ENCODE measurements at regions not wholly inside any gene's neighbourhood (a gene's known extent, or its start where the extent isn't known, plus 50 kb on each side); places are given as distances from the start of the nearest gene placed in this dataset.

- TF ChIP-seq CTCF (IDR thresholded peaks at IDR 0.05) = no peak
- intact Hi-C loops (cut with DNase I) = no loop called here
- H3K9ac ChIP-seq (ENCODE audit: low read depth in 2 of 2, low read length in 2 of 2) = no peak overlapping the region
Measured at GRCh38 chr12:60174476-60174875, 578.6 kb downstream of the SLC16A7 start.

GRCh38 chr12:60174941-60175340 lies 579.1 kb downstream of the SLC16A7 start:
- H3K27me3 ChIP-seq = no peaks in the 10 kb centered on the region
- no peak overlapping the region for H3K27ac ChIP-seq
- TF ChIP-seq CTCF (IDR thresholded peaks at IDR 0.05) = no peak
- H3K4me3 ChIP-seq = no peak overlapping the region
- DNase-seq = no peak
- no peaks in the 10 kb centered on the region for H3K36me3 ChIP-seq
- no peaks in the 10 kb centered on the region for H3K4me1 ChIP-seq
- no peak overlapping the region for H3K9ac ChIP-seq (ENCODE audit: low read depth in 2 of 2, low read length in 2 of 2)
- intact Hi-C loops (cut with DNase I) = no loop called here
- H3K9me3 ChIP-seq = no peaks in the 10 kb centered on the region

More at GRCh38 chr12:60174476-60174875, 578.6 kb downstream of the SLC16A7 start:
- Histone ChIP-seq H3K27me3 (no peaks in the 10 kb centered on the region), H3K27ac (no peak overlapping the region), H3K36me3 (no peaks in the 10 kb centered on the region), H3K9me3 (no peaks in the 10 kb centered on the region), H3K4me1 (no peaks in the 10 kb centered on the region), H3K4me3 (no peak overlapping the region)
- no peak for DNase-seq

GRCh38 chr12:60176891-60177290 lies 581.1 kb downstream of the SLC16A7 start:
- Histone ChIP-seq H3K9ac (ENCODE audit: low read depth in 2 of 2, low read length in 2 of 2) (no peak overlapping the region), H3K27ac (no peak overlapping the region), H3K4me3 (no peak overlapping the region), H3K9me3 (no peaks in the 10 kb centered on the region), H3K36me3 (no peaks in the 10 kb centered on the region), H3K27me3 (no peaks in the 10 kb centered on the region), H3K4me1 (no peaks in the 10 kb centered on the region)
- no peak for TF ChIP-seq CTCF (IDR thresholded peaks at IDR 0.05)
- no peak for DNase-seq
- intact Hi-C loops (cut with DNase I) = no loop called here

- H3K27me3 ChIP-seq = no peaks in the 10 kb centered on the region
- no peak overlapping the region for H3K27ac ChIP-seq
- H3K9me3 ChIP-seq = no peaks in the 10 kb centered on the region
- intact Hi-C loops (cut with DNase I) = no loop called here
- no peak overlapping the region for H3K9ac ChIP-seq (ENCODE audit: low read depth in 2 of 2, low read length in 2 of 2)
- TF ChIP-seq CTCF (IDR thresholded peaks at IDR 0.05) = no peak
- no peak for DNase-seq
- H3K36me3 ChIP-seq = no peaks in the 10 kb centered on the region
- no peak overlapping the region for H3K4me3 ChIP-seq
- no peaks in the 10 kb centered on the region for H3K4me1 ChIP-seq
Measured at GRCh38 chr12:60180298-60180697, 584.5 kb downstream of the SLC16A7 start.

- H3K9ac ChIP-seq (ENCODE audit: low read depth in 2 of 2, low read length in 2 of 2) = no peak overlapping the region
- H3K4me1 ChIP-seq = no peaks in the 10 kb centered on the region
- H3K9me3 ChIP-seq = no peaks in the 10 kb centered on the region
- no peak for TF ChIP-seq CTCF (IDR thresholded peaks at IDR 0.05)
- no peak overlapping the region for H3K27ac ChIP-seq
- intact Hi-C loops (cut with DNase I) = no loop called here
- H3K4me3 ChIP-seq = no peak overlapping the region
- H3K36me3 ChIP-seq = no peaks in the 10 kb centered on the region
- no peaks in the 10 kb centered on the region for H3K27me3 ChIP-seq
- DNase-seq = no peak
Measured at GRCh38 chr12:60182354-60182753, 586.5 kb downstream of the SLC16A7 start.

GRCh38 chr12:60184096-60184495 lies 588.3 kb downstream of the SLC16A7 start:
- H3K36me3 ChIP-seq = no peaks in the 10 kb centered on the region
- intact Hi-C loops (cut with DNase I) = no loop called here
- TF ChIP-seq CTCF (IDR thresholded peaks at IDR 0.05) = no peak
- DNase-seq = no peak
- H3K27me3 ChIP-seq = no peaks in the 10 kb centered on the region
- no peaks in the 10 kb centered on the region for H3K9me3 ChIP-seq
- no peak overlapping the region for H3K4me3 ChIP-seq
- H3K4me1 ChIP-seq = no peaks in the 10 kb centered on the region
- no peak overlapping the region for H3K9ac ChIP-seq (ENCODE audit: low read depth in 2 of 2, low read length in 2 of 2)
- H3K27ac ChIP-seq = no peak overlapping the region

All from colonic mucosa (tissue), 4 donors.